Heart right ventricle (tissue), 16 donors: ENCODE measurements at regions not wholly inside any gene's neighbourhood (a gene's known extent, or its start where the extent isn't known, plus 50 kb on each side); places are given as distances from the start of the nearest gene placed in this dataset.

ENCODE experiments used
- ATAC-seq, 8 donors: fragments of 200-7000 bp; cut with Tn5 transposase; one replicate each; pipeline ENCODE4 v1.9.1; 2020; ENCODE audit warnings: mild to moderate bottlenecking in 8 of 8, moderate library complexity in 8 of 8, moderate number of reproducible peaks in 1 of 8
- DNase-seq, 2 donors: peaks; one replicate each; pipeline ENCODE4 v3.0.0-alpha.2; 2020
- H3K27ac ChIP-seq, 10 donors: fragments of 200-600 bp; sonication (generic) in 2 of 10; one replicate each; pipeline versions ENCODE4 v1.5.0 to v1.8.0; 2020 to 2022; ENCODE audit warnings: mild to moderate bottlenecking in 3 of 10
- H3K27me3 ChIP-seq, 7 donors: fragments of 200-600 bp; one replicate each; pipeline ENCODE4 v1.8.0; 2021 to 2022; ENCODE audit warnings: mild to moderate bottlenecking in 2 of 7
- H3K36me3 ChIP-seq, 9 donors: fragments of 200-600 bp; sonication (generic) in 1 of 9; one replicate each; pipeline versions ENCODE4 v1.5.0 to v1.8.0; 2020 to 2022; ENCODE audit warnings: mild to moderate bottlenecking in 2 of 9
- H3K4me1 ChIP-seq, 9 donors: fragments of 200-600 bp; sonication (generic) in 1 of 9; one replicate each; pipeline versions ENCODE4 v1.5.0 to v1.8.0; 2020 to 2022; ENCODE audit warnings: mild to moderate bottlenecking in 4 of 9
- H3K4me3 ChIP-seq, 10 donors: fragments of 200-600 bp; sonication (generic) in 2 of 10; one replicate each; pipeline versions ENCODE4 v1.5.0 to v1.8.0; 2020 to 2022; ENCODE audit warnings: mild to moderate bottlenecking in 7 of 10, moderate library complexity in 2 of 10
- H3K9me3 ChIP-seq, 11 donors: fragments of 200-600 bp in 10 of 11; sonication (generic) in 2 of 11; one replicate each; pipeline versions ENCODE4 v1.5.0 to v1.8.0; 2013 to 2022; ENCODE audit warnings: mild to moderate bottlenecking in 2 of 11, control low read depth in 1 of 11, moderate library complexity in 1 of 11
- CTCF ChIP-seq, 9 donors: fragments of 200-600 bp; sonication (generic) in 2 of 9; IDR thresholded peaks; one replicate each; pipeline versions ENCODE4 v1.5.0 to v1.8.0; 2021 to 2022; ENCODE audit warnings: antibody characterized with exemption in 9 of 9, mild to moderate bottlenecking in 5 of 9, moderate library complexity in 1 of 9
- WGBS, 2 donors: extraction: QIAGEN DNeasy Blood & Tissue Kit; methylation state at CpG; one replicate each; pipeline ENCODE4 v1.1.7; 2013; ENCODE audit warnings: inconsistent platforms in 1 of 2; 5-methylcytosine and 5-hydroxymethylcytosine counted together
- intact Hi-C, 10 donors: fragments of 100-400 bp; cut with DNase I; formaldehyde crosslinking; loops; one replicate each; pipeline versions ENCODE4 v1.11.1 to v1.14.2; 2022
- donor health status: Arrhythmogenic right ventricular cardiomyopathy.
- donor health status: ischemic (EF 13 %, LVEDD 7.1; RV severe dilation, severe dysfunction).
- donor health status: healthy with polysubstance abuse.
- donor health status: DM: no; HTN: yes; CAD: no.
- donor health status: DM: no; HTN: no; CAD: no.
- donor health status: ischemic (EF 25% LVEDD 6.9; RV normal size, moderate dysfunction).
- donor health status: ischemic (EF 25% LVEDD 5.7; RV mildly dilated, moderate dysfunction).
- donor health status: healthy.
- donor health status: DM: yes; HTN: yes; CAD: no.
- donor health status: Ischemic cardiomyopathy.
- donor health status: ischemic (EF 35%, LVEDD 5.7; RV mildly dilated, moderate dysfunction).
- donor health status: nonischemic (EF 11% LVEDD 7.7; RV severe dilation, severe dysfunction).
- donor health status: DM: yes; HTN: yes; CAD: no.
- donor health status: PGD.
- donor health status: ischemic (EF 29% LVEDD 5.4; RV normal size, mild dysfunction).
- donor health status: nonischemic (EF 23%, LVEDD 6.1; RV moderate dilation, normal function).

DNA sequence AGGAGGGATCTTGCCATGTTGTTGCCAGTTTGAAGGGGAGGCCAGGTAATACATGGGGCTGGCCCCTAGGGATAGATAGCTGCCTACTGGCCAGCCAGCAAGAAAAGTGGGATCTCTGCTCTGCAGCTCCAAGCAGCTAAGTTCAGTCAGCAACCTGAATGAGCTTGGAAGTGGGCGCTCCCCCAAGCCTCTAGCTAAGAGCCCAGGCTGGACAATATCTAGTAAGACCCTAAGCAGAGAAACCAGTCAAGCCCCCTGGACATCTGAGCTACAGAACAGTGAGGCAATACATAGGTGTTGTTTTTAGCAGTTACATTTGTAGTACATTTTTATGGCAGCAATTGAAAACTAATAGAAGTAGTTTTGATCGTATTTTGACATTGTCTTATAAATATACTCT lies 409.8 kb upstream of the SMIM21 start:
- Histone ChIP-seq H3K4me1 (no peaks in the 10 kb centered on the region), H3K36me3 (no peaks in the 10 kb centered on the region), H3K4me3 (no peak overlapping the region), H3K27ac (no peak overlapping the region), H3K27me3 (no peaks in the 10 kb centered on the region), H3K9me3 (peaks cover 0 to 10% (median 0%) of the 10 kb centered on the region in 11 donors)
- 90 to 94% methylated on average over 2 of the region's 2 CpGs for WGBS, 2 donors
- no peak for DNase-seq
- no peak for ATAC-seq
- TF ChIP-seq CTCF (IDR thresholded peaks at IDR 0.05), result no peak
- intact Hi-C loops, result no loop called here

DNA sequence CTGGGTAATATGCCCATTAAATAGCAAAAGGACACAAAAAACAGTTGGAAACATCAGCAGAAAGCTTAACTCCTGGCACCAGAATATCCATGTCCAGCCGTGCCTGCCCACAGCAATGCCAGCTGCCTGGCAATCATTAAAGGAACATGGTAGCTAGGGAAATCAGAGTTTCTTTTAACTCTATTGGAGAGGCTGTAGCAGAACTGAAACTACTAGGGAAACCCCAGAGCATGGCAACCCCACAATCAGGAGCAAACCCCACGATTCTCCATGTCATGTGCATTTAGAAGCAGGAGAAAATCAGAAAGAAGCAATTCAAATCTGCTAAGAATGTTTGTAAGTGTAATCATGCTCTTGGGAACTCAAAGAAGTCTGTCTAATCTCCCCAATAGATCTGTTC lies 409.0 kb upstream of the SMIM21 start:
- DNase-seq (no peak), ATAC-seq (no peak)
- intact Hi-C loops, result no loop called here
- no peak for TF ChIP-seq CTCF (IDR thresholded peaks at IDR 0.05)
- no peaks in the 10 kb centered on the region for H3K4me1 ChIP-seq
- H3K4me3 ChIP-seq, result no peak overlapping the region
- H3K27me3 ChIP-seq, result no peaks in the 10 kb centered on the region
- WGBS, 2 donors, result 70 to 77% methylated on average over 2 of the region's 2 CpGs
- H3K27ac ChIP-seq, result no peak overlapping the region
- no peaks in the 10 kb centered on the region for H3K36me3 ChIP-seq
- H3K9me3 ChIP-seq, result peaks cover 0 to 10% (median 0%) of the 10 kb centered on the region in 11 donors

- Histone ChIP-seq H3K4me3 (no peak overlapping the region), H3K4me1 (no peaks in the 10 kb centered on the region), H3K36me3 (no peaks in the 10 kb centered on the region), H3K27ac (no peak overlapping the region), H3K9me3 (peaks cover 0 to 10% (median 0%) of the 10 kb centered on the region in 11 donors), H3K27me3 (no peaks in the 10 kb centered on the region)
- ATAC-seq (no peak), DNase-seq (no peak)
- intact Hi-C loops, result no loop called here
- WGBS, 2 donors, result 94 to 97% methylated on average over 4 of the region's 4 CpGs
- no peak for TF ChIP-seq CTCF (IDR thresholded peaks at IDR 0.05)
These were observed 404.5 kb upstream of the SMIM21 start for GRCh38 chr18:75831960-75832359.

DNA sequence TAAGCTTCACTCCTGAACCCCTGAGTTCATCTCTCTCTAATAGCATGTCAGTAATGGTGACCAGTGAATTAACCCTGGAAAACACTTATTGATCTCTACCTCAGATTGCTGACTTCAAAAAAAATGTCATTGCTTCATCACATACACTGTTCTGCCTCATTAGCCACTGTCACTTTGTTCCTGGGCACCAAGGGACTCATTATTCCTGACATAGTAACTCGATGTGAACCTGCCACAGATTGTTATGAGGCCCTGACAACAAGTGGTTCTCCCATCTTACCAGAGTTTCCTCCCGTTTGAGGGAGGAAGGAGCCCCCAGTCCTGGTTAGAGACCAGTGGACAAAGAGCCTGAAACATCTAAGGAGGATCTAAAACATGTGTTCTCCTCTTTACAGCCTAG lies 403.3 kb upstream of the SMIM21 start:
- no peak overlapping the region for H3K27ac ChIP-seq
- intact Hi-C loops, result no loop called here
- ATAC-seq, result no peak

More for the DNA sequence above, 403.3 kb upstream of the SMIM21 start:
- DNase-seq, result no peak
- H3K9me3 ChIP-seq, result peaks cover 0 to 10% (median 0%) of the 10 kb centered on the region in 11 donors
- no peak overlapping the region for H3K4me3 ChIP-seq
- no peaks in the 10 kb centered on the region for H3K27me3 ChIP-seq
- H3K4me1 ChIP-seq, result no peaks in the 10 kb centered on the region
- TF ChIP-seq CTCF (IDR thresholded peaks at IDR 0.05), result no peak
- no peaks in the 10 kb centered on the region for H3K36me3 ChIP-seq
- WGBS, 2 donors, result 39 to 62% methylated on average over 2 of the region's 2 CpGs
